GM23248 (cell line): ENCODE measurements at regions not wholly inside any gene's neighbourhood (a gene's known extent, or its start where the extent isn't known, plus 50 kb on each side); places are given as distances from the start of the nearest gene placed in this dataset.

Experiments used
- DNase-seq: peaks from one replicate; pipeline ENCODE4 v3.0.0-alpha.2; 2015
- H2AFZ ChIP-seq: fragments of 200-600 bp; sonication (generic); 2 replicates; pipeline ENCODE4 v1.6.1; 2016; ENCODE audit warnings: antibody characterized with exemption
- H3F3A ChIP-seq: fragments of 200-600 bp; sonication (generic); 2 replicates; pipeline ENCODE4 v1.6.1; 2016; ENCODE audit warnings: mild to moderate bottlenecking, antibody characterized with exemption, mixed run types; ENCODE audit not compliant: insufficient read depth
- H3K27ac ChIP-seq: fragments of 200-600 bp; sonication (generic); 2 replicates; pipeline ENCODE4 v1.5.1; 2016; ENCODE audit warnings: mild to moderate bottlenecking
- H3K27me3 ChIP-seq: fragments of 200-600 bp; sonication (generic); replicated peaks from 2 replicates; pipeline ENCODE4 v1.6.1; 2016; ENCODE audit warnings: mild to moderate bottlenecking; ENCODE audit not compliant: insufficient read depth
- H3K36me3 ChIP-seq: fragments of 200-600 bp; sonication (generic); 2 replicates; pipeline ENCODE4 v1.6.1; 2016; ENCODE audit warnings: low read depth, mild to moderate bottlenecking
- H3K4me1 ChIP-seq: fragments of 200-600 bp; sonication (generic); 2 replicates; pipeline ENCODE4 v1.6.1; 2016; ENCODE audit warnings: mild to moderate bottlenecking; ENCODE audit not compliant: insufficient read depth
- H3K4me2 ChIP-seq: fragments of 200-600 bp; sonication (generic); one replicate; pipeline ENCODE4 v1.6.1; 2016; ENCODE audit warnings: mild to moderate bottlenecking; ENCODE audit not compliant: unreplicated experiment
- H3K4me3 ChIP-seq: fragments of 200-600 bp; sonication (generic); 2 replicates; pipeline ENCODE4 v1.5.1; 2016; ENCODE audit warnings: mild to moderate bottlenecking
- H3K79me2 ChIP-seq: fragments of 200-600 bp; sonication (generic); 2 replicates; pipeline ENCODE4 v1.6.1; 2016; ENCODE audit warnings: mild to moderate bottlenecking; ENCODE audit not compliant: insufficient read depth
- H3K9ac ChIP-seq: fragments of 200-600 bp; sonication (generic); 2 replicates; pipeline ENCODE4 v1.6.1; 2016; ENCODE audit warnings: mild to moderate bottlenecking
- H3K9me2 ChIP-seq: fragments of 200-600 bp; sonication (generic); 2 replicates; pipeline ENCODE4 v1.6.1; 2016; ENCODE audit warnings: mixed run types, mild to moderate bottlenecking, moderate library complexity; ENCODE audit not compliant: insufficient read depth
- H3K9me3 ChIP-seq: fragments of 200-600 bp; sonication (generic); one replicate; pipeline ENCODE4 v1.6.1; 2017; ENCODE audit warnings: low read depth
- H4K20me1 ChIP-seq: fragments of 200-600 bp; sonication (generic); 2 replicates; pipeline ENCODE4 v1.6.0; 2016; ENCODE audit not compliant: insufficient read depth
- EZH2 ChIP-seq: fragments of 200-600 bp; sonication (generic); IDR thresholded peaks from 2 replicates; pipeline ENCODE4 v1.6.1; 2018; ENCODE audit warnings: antibody characterized with exemption, mild to moderate bottlenecking; ENCODE audit not compliant: insufficient read depth, poor library complexity, severe bottlenecking
- EZH2phosphoT487 ChIP-seq: fragments of 200-600 bp; sonication (generic); IDR thresholded peaks from 2 replicates; pipeline ENCODE4 v1.6.1; 2018; ENCODE audit warnings: antibody characterized with exemption, moderate library complexity, mild to moderate bottlenecking, low read depth; ENCODE audit not compliant: insufficient read depth
- WGBS, 2 experiments: methylation state at CpG; one replicate each; pipeline ENCODE4 v1.1.6; 2015 to 2017; ENCODE audit warnings: low lambda C conversion rate in 2 of 2, low coverage in 1 of 2; ENCODE audit errors: missing lambda C conversion rate in 2 of 2; 5-methylcytosine and 5-hydroxymethylcytosine counted together
- in situ Hi-C: fragments of 300-500 bp; cut with MboI; formaldehyde crosslinking; loops from 2 replicates; pipeline ENCODE4 v1.15.0; 2020

DNA sequence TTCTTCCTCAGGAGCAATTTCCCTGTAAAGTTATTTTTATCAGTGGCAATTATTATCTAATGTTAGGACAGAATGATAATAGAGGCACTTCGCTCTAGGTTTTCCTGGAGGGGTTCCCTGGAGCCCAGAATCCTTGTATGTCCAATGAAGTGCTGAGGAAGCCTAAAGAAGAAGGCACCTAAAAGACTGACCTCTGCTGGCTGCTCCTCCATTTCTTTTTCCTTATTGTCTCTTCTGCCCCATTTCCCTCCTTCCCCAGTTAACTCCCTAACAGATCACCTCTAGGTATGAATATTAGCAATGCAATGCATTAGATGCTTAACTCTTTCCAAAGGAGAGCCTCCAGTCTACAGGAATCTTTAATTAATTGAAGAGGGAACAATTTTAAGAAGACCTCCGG, 985.4 kb downstream of the DIAPH3 start:
- no peak overlapping the region for H3K4me2 ChIP-seq
- 34 to 37% methylated on average over 2 of the region's 2 CpGs for WGBS, 2 experiments
- no peak overlapping the region for H2AFZ ChIP-seq
- no peak overlapping the region for H3K9ac ChIP-seq
- no peaks in the 10 kb centered on the region for H3K9me2 ChIP-seq
- H3K27me3 ChIP-seq = no peaks in the 10 kb centered on the region
- in situ Hi-C loops = no loop called here
- H3K4me3 ChIP-seq = no peak overlapping the region
- H3K27ac ChIP-seq = no peak overlapping the region
- H3K79me2 ChIP-seq = no peaks in the 10 kb centered on the region
- H3F3A ChIP-seq = no peaks in the 10 kb centered on the region
- H3K36me3 ChIP-seq = no peaks in the 10 kb centered on the region
- no peak for DNase-seq
- TF ChIP-seq EZH2 (no peak), EZH2phosphoT487 (no peak)
- no peaks in the 10 kb centered on the region for H3K4me1 ChIP-seq
- H3K9me3 ChIP-seq = no peaks in the 10 kb centered on the region
- no peaks in the 10 kb centered on the region for H4K20me1 ChIP-seq

DNA sequence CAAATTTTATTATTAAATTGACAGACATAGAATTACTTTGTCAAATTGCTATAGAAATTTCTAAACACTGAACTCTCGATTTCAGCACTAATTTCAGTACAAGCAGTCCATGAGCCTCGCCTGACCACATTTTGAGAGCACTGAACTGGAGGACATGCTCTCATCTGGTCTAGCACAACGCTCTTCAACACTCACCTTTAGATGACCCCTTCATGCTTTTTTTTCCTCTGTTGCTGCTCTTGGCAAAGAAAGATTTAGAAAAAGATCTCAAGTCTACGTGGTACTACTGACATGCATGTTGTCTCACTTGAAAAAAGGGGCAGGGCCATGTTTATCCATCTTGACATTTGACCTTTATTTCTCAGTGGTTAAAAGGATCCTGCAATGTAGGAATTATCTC, 981.5 kb downstream of the DIAPH3 start:
- in situ Hi-C loops = no loop called here
- Histone ChIP-seq H3K9me2 (no peaks in the 10 kb centered on the region), H2AFZ (no peak overlapping the region), H3K4me3 (no peak overlapping the region), H3K4me2 (no peak overlapping the region), H3K36me3 (no peaks in the 10 kb centered on the region), H3K4me1 (no peaks in the 10 kb centered on the region), H3K9me3 (no peaks in the 10 kb centered on the region), H3F3A (no peaks in the 10 kb centered on the region), H4K20me1 (no peaks in the 10 kb centered on the region), H3K27me3 (no peaks in the 10 kb centered on the region), H3K27ac (no peak overlapping the region), H3K79me2 (no peaks in the 10 kb centered on the region), H3K9ac (no peak overlapping the region)
- TF ChIP-seq EZH2 (no peak), EZH2phosphoT487 (no peak)
- DNase-seq = no peak
- 5 to 6% methylated on average over 4 of the region's 4 CpGs for WGBS, 2 experiments

DNA sequence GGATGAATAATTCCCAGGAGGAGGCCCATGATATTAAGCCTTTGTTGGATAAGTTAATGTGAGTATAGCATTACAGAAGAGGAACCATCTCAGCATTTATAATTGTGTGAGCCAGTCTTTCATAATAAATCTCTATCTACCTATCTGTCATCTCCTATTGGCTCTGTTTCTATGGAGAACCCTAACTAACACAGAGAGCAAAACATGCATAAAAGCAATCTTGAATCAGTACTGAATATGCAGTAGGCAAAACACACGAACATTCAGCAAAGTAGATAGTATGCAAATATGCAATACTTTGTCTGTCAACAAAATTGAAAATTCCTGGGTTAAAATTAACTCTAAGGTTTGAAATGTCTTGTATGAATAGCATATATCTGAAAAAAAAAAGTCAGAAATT, 966.3 kb downstream of the DIAPH3 start:
- WGBS, 2 experiments = 0 to 7% methylated on average over 1 of the region's 1 CpG
- in situ Hi-C loops = no loop called here
- no peaks in the 10 kb centered on the region for H3K9me2 ChIP-seq
- no peak for TF ChIP-seq EZH2phosphoT487
- TF ChIP-seq EZH2 = no peak
- H3K27ac ChIP-seq = no peak overlapping the region
- no peak overlapping the region for H3K4me3 ChIP-seq
- H3K4me1 ChIP-seq = no peaks in the 10 kb centered on the region
- no peaks in the 10 kb centered on the region for H3F3A ChIP-seq
- no peak overlapping the region for H3K9ac ChIP-seq
- H4K20me1 ChIP-seq = no peaks in the 10 kb centered on the region
- H3K36me3 ChIP-seq = no peaks in the 10 kb centered on the region
- no peaks in the 10 kb centered on the region for H3K27me3 ChIP-seq
- H3K4me2 ChIP-seq = no peak overlapping the region
- no peaks in the 10 kb centered on the region for H3K79me2 ChIP-seq
- no peak for DNase-seq
- H3K9me3 ChIP-seq = no peaks in the 10 kb centered on the region
- no peak overlapping the region for H2AFZ ChIP-seq

DNA sequence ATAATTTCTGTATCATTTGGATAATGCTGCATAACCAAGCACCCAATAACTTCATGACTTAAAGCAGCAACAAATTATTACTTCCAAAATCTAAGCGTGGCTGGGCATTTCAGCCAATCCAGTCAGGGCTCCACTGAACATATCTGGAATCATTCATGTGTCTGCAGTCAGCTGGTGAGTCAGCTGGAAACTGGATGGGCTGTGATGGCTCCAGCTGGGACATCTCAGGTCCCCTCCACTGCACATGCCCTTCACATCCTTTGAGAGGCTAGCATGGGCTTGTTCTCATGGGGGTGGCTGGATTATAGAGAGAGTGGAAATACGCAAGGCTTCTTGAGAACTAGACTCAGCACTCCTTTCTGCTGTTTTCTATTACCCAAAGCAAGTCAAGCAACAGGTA, 961.9 kb downstream of the DIAPH3 start:
- 2 to 7% methylated on average over 2 of the region's 2 CpGs for WGBS, 2 experiments
- Histone ChIP-seq H3K36me3 (no peaks in the 10 kb centered on the region), H3K9ac (no peak overlapping the region), H4K20me1 (no peaks in the 10 kb centered on the region), H3K27me3 (no peaks in the 10 kb centered on the region), H3K27ac (no peak overlapping the region), H3K9me2 (no peaks in the 10 kb centered on the region), H3K4me2 (no peak overlapping the region), H3F3A (no peaks in the 10 kb centered on the region), H3K9me3 (no peaks in the 10 kb centered on the region), H3K79me2 (no peaks in the 10 kb centered on the region), H3K4me3 (no peak overlapping the region), H3K4me1 (no peaks in the 10 kb centered on the region), H2AFZ (no peak overlapping the region)
- TF ChIP-seq EZH2 = no peak
- no peak for TF ChIP-seq EZH2phosphoT487
- in situ Hi-C loops = no loop called here
- DNase-seq = no peak

DNA sequence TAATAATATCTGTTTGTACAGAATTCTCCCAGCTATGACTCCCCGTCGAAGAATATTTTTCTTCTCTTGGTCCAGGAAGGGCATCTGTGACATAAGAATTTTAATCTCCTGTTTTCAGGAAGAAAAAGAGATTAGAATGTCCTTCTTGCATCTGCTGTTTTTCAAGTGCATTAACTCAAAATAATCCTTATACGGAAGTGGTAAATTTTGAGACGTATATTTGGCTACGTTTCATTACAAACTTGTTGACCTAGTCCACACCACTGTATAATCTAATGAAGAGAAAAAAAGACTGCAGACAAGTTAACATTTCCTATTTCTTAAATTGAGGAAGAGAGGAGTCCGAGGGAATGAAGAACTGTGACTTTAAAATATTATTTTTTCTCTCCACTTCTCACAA, 959.9 kb downstream of the DIAPH3 start:
- no peak overlapping the region for H3K4me2 ChIP-seq
- H3K9me2 ChIP-seq = no peaks in the 10 kb centered on the region
- H2AFZ ChIP-seq = no peak overlapping the region
- 35 to 38% methylated on average over 6 of the region's 6 CpGs for WGBS, 2 experiments
- no peak overlapping the region for H3K27ac ChIP-seq
- no peak overlapping the region for H3K9ac ChIP-seq
- H3K4me3 ChIP-seq = no peak overlapping the region
- TF ChIP-seq EZH2 (no peak), EZH2phosphoT487 (no peak)
- no peak for DNase-seq
- H3K79me2 ChIP-seq = no peaks in the 10 kb centered on the region
- no peaks in the 10 kb centered on the region for H3F3A ChIP-seq
- H3K27me3 ChIP-seq = no peaks in the 10 kb centered on the region
- in situ Hi-C loops = no loop called here
- H3K9me3 ChIP-seq = no peaks in the 10 kb centered on the region
- no peaks in the 10 kb centered on the region for H3K4me1 ChIP-seq
- H3K36me3 ChIP-seq = no peaks in the 10 kb centered on the region
- H4K20me1 ChIP-seq = no peaks in the 10 kb centered on the region
